ENCODE measurements at regions not wholly inside any gene's neighbourhood (a gene's known extent, or its start where the extent isn't known, plus 50 kb on each side); places are given as distances from the start of the nearest gene placed in this dataset.
"Not testable (repeated sequence)": the region's sequence is repeated elsewhere in the genome, so short reads cannot be mapped to it uniquely, and the experiment has no call there.

DNA sequence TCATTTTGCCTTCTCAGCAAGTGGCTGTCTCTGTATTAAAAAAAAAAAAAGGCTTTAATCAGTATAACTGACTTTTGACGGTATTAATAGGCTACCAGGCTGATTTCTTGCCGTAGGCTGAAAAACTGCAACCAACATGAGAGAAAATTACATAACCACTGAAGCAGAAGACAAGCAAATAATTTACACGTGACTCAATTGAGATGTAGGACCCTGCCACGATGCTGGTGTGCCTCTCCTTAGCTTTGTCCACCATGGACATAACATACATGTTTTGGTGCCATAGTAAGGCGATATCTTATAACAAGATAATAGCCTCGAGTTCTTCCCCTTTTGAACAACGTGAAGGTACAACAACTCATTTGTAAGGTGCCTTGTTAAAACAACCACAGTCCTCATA lies 88.7 kb upstream of the GRIP1 start:
- DNase-seq (no peak), ATAC-seq (no peak)
- intact Hi-C loops (cut with DNase I) = no loop called here

DNA sequence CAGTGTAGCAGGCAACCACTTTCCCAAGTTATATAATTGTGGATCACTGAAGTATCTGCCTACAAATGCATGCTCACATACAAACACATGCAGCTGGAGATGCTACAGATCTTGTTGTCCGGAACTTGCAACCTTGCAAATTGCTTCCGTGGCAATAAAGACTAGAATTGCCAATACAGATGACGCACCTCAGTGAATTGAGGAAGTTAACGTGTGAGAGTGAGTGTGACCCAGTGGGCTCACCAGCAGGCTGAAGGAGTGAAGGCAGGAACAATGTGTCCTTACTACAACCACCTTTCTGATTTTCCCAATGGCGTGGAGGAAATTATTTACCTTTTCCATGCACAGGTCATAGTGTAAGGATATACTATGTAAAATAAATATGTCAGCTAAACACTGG lies 89.4 kb upstream of the GRIP1 start:
- ATAC-seq = no peak
- no peak for DNase-seq
- intact Hi-C loops (cut with DNase I) = no loop called here

DNA sequence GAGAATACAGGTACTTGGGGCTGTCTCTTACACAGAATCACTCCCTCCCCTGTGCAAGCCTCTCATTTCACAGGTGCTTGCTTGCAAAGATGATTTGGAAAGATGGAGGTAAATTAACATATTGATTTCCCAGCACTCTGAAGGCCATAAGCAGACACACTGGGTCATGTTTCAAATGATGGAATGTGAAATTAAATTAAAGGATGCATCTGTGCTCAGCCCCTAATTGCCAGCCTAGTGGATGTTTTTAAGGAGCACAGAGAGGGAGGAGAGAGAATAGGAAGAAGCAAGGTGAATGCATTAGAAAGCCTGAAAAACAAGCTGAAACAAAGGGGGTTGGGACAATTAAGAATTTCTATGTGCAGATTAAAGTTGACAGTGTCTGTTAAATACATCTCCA lies 96.1 kb upstream of the GRIP1 start:
- ATAC-seq = no peak
- DNase-seq = no peak
- intact Hi-C loops (cut with DNase I) = no loop called here

DNA sequence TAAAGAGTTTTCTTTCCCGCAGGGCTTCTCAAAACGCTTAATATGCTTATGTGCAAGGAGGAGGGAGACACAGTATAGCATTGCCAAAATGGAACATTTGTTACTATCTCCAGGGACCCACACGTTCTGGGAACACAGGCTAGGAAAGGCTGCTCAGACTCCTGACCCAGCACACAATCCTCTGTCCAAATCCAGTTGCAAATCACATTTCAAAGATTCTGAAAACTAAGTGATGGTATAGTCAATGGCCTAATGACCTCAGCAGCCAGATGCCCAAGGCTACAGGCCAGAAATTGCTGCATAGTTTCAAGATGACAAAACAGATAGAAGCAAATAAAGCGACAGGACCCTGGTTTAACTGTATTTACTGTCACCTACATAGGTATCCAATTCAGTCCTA lies 97.0 kb upstream of the GRIP1 start:
- ATAC-seq = no peak
- DNase-seq = no peak
- intact Hi-C loops (cut with DNase I) = no loop called here

DNA sequence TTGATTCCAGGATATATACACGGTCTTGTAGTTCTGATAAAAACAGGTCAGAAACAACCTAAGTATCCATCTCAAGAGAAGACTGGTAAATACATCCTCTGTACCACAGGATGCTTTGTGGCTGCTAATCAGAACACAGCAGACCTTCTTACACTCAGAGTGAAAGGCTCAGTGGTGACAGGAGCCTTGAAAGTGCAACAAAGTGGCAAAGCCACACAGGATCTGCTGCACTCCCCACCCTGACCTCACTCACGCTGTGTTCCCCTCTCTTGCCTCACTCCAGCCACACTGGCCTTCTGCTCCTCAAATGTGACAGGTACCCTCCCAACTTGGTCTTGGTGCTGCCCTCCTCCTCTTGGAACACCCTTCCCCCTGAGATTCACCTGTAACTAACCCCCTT lies 98.1 kb upstream of the GRIP1 start:
- DNase-seq = no peak
- intact Hi-C loops (cut with DNase I) = no loop called here
- no peak for ATAC-seq

DNA sequence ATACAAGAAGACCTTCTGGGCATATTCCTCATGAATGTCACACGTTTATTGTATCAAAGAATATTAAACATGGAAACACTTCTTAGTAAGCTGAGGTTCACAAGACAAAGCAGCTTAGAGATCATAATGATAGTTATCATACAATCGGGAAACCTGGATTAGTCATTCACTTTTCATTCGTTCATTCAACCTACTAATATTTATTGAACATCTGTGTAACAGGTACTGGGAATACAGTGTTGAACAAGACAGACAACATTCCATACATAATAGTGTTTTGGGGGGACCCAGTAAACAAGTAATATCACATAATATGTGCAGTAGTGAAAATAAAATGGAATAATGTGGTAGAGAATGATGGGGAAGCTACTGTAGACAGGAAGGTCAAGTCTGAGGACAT lies 100.6 kb upstream of the GRIP1 start:
- intact Hi-C loops (cut with DNase I) = no loop called here
- no peak for ATAC-seq
- DNase-seq = no peak

DNA sequence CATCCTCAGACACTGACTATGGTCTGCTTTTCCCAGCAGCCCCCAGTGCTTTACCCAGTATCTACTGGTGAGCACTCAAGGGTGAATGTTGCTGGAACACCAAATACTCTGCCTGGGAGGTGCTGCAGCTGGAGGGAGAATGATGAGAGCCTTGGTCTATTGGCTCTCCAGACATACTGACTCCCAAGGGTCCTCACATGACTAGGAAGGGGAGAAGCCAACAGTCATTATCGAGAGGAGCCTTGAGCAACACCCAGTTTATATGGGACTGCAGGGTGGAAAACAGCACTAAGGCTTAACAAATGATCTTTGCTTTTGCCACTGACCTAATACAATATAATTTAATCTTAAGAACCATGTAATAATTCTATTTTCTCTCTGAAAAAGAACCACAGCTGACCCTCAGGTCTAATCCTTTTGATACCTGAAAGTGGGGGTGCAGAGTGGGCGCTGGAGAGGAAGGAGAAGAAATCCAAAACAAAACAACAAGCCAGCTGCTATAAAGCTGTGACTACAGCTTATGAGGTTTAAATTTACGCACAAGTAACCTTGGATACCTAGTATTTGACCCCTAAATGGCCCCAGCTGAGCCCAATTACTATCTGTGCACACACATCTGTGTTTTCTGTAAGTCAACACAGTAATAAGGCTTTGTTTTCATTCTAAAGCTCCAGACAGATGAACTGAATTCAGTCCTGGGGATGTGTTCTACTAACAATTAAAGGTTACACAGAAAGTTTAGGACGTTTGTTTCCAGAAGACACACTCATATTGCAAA lies 107.8 kb upstream of the GRIP1 start:
- DNase-seq = no peak
- intact Hi-C loops (cut with DNase I) = no loop called here

DNA sequence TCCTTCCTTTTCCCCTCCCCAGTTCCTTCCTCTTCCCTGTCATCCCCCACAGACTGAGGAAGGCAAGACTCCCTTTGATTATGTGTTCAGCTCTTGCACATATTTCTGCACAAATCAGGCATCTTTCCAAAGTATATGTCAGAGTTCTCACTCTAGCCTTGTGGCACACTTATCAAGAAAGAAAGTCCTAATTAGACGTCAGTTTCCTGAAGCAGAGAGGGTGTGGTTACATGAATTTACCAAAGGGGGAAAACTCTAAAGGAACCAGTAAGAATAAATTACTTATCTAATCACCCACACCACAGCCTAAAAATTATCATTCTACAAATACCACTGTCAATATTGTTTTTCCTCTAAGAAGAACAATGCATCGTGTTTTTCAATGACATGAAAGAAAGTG lies 120.7 kb upstream of the GRIP1 start:
- intact Hi-C loops (cut with DNase I) = no loop called here
- DNase-seq (no peak), ATAC-seq (peak in 1 of 2 donors; percentile 22)

More for the DNA sequence above, 107.8 kb upstream of the GRIP1 start:
- no peak for ATAC-seq

DNA sequence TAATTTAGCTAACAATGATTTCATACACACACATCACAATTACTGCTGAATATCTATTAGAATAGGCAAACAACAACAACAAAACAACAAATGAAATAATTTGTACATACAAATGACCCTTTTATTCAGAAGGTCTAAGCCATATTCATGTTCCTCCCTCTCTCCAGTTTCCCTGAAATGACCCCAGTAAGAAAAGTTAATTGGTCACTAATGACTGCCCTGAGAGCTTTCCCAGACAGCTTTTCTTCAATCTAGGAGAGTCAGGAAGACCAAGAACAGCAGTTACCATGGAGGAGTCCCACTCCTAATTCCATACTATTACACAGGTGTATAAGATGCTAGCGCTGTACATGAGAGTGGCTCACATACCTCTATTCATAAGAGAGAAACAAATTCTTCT lies 121.2 kb upstream of the GRIP1 start:
- no peak for ATAC-seq
- intact Hi-C loops (cut with DNase I) = no loop called here
- DNase-seq = no peak

DNA sequence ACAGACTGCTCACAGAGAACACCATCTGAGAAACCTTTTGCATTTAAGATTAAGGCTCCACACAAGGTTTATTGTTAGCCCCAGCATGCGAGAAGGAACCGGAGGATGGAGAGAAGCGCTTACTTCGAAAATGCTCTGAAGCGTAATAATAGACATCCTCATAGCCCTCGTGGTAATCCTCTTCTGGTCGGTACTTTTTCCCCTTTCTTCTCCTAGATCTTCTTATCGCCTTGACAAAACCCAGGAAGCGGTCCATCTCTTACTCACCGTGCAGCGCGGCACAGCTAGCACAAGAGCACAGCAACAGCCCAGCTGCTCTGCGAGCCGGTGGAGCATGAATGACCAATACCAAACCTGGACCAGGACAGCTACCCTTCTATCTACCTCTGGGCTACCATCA lies 125.1 kb upstream of the GRIP1 start:
- DNase-seq = no peak
- ATAC-seq = peak in 1 of 2 donors; percentile 47
- intact Hi-C loops (cut with DNase I) = no loop called here

DNA sequence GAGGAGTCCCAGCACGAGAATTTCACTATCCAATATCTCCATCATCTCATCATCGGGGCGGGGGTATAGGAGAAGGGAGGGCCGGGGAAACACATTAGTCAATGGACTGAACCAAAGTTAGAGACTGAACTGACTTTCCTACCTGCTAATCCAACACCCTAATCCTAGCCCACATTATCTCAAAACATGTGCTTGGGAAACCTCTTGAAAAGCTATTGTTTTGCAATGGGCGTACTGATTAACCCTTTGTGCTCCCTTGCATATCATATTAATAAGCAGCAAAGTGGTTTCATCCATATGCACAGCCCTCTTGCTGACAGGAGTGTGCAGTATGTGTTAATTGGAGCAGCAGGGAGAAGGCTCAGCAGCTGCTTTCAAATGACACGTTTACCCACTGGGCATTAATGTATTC lies 125.7 kb upstream of the GRIP1 start:
- ATAC-seq = no peak

DNA sequence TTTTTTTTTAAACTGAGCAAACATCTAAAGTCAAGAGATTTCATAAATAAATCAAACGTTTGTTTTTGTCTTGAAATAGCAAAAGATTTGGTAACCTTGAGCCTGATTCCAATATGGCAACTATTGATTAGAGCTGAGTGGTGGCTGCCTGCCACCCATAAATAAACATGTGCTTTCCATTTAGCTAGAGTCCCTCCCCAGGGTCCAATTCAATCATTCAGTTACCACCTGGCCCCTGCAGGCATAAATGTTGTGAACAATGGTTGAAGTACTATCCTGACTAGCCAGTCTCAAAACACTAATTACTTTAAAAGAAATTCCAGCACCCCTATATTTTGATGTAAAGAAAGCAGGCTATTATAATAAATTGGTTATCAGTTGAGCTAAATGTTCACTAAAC lies 129.7 kb upstream of the GRIP1 start:
- no peak for DNase-seq
- no peak for ATAC-seq
- intact Hi-C loops (cut with DNase I) = no loop called here

More for the DNA sequence above, 125.7 kb upstream of the GRIP1 start:
- DNase-seq = no peak
- intact Hi-C loops (cut with DNase I) = no loop called here

DNA sequence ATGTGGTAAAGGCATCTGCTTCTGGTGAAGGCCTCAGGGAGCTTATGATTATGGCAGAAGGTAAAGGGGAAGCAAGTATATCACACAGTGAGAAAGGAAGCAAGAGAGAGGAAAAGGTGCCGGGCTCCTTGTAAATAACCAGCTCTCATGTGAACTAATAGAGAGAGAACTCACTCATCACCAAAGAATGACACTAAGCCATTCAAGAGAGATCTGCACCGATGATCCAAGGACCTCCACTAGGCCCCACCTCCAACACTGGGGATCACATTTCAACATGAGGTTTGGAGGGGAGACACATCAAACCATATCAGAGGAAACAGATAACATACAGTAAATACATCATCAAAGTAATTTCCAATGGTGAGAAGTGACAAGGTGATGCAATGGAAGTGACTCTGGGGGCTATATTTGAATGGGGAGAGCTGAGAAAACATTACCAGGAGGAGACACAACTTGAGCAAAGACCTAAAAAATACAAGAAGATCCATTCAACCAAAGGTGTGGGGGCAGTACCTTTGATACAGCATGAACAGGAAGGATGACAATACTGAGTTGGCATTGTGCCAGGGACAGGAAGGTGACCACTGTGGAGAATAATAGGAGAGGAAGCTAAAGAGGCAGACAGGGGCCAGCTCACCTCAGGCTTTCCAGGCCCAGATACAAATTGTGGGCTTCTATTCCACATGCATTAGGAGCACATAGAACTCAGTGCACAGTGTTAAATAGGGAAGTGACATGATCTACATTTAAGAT lies 134.4 kb upstream of the GRIP1 start:
- DNase-seq (no peak), ATAC-seq (no peak)
- intact Hi-C loops (cut with DNase I) = no loop called here

DNA sequence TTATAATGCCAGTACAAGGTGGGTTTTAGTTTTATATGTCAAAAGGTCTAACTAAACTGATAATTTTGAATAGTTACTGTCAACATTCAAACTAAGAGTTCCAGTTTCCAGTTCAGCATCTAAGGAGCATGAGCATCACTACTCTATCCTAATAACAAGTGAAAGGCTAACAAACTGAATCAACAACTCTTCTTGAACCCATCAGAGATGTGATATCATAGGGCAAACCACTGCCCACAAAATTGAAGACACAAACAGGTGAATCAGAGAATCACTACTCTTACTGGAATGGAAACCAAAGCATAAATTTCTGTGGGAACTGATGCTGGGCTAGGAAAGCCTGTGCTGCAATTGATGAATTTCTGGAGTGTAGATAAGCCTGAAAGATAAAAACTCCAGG lies 140.7 kb upstream of the GRIP1 start:
- intact Hi-C loops (cut with DNase I) = no loop called here
- ATAC-seq = no peak
- no peak for DNase-seq

DNA sequence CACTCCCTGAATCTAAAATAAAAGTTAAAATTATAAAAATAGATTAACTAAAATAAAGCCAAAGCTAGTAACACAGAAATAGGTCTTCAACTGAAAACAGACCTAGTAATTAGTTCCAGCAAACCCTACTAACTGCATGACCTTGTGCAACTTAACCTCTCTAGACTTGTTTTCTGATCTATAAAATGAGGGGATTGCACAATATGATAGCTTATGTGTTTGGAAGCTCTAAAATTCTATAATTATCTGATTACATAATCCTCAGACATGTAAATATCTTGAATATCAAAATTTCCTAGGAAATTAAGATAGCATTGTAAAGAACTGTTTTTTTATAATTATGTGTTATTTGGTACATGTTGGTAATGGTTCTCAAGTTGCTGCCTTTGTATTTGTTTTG lies 144.1 kb upstream of the GRIP1 start:
- intact Hi-C loops (cut with DNase I) = no loop called here
- ATAC-seq (no peak), DNase-seq (no peak)

DNA sequence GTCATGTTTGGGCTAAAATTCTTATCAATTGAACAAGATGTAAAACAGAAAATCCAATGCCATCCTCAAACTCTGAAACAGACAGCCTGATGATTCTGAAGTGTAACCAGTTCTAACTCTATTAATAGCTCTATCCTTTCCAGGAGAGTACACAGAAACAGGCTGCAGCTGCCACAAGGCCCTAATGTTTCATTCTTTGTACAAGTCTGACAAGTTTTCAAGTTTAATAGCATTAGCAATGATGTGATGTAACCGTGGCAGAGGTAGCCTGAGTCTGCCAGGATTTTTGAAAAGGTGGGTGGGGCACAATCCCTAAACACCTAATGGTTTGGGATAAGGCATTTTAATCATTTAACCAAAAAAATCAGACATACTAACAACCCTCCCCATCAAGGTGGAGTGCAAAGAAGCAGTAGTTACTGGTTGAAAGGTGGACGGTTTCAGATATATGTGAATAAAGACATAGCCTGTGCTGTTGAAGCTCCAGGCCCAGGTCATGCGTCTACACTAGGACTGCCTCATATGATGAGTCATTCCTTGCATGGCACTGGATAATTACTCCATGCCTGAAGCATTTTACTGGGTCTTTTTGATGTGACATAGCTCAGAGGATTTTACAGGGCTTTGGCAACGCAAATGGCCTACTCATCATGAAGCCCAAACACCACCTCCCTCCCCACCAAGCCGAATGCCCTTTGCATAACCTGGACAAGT lies 145.1 kb upstream of the GRIP1 start:
- no peak for DNase-seq
- peak in 1 of 2 donors; percentile 86 for ATAC-seq
- intact Hi-C loops (cut with DNase I) = no loop called here

DNA sequence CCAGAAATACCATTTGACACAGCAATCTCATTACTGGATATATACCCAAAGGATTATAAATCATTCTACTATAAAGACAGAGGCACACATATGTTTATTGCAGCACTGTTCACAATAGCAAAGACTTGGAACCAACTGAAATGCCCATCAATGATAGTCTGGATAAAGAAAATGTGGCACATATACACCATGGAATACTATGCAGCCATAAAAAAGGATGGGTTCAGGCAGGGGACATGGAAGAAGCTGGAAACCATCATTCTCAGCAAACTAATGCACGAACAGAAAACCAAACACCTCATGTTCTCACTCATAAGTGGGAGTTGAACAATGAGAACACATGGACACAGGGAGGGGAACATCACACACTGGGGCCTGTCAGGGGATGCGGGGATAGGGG lies 147.0 kb upstream of the GRIP1 start:
- ATAC-seq; DNase-seq; intact Hi-C loops (cut with DNase I): not testable (repeated sequence)

DNA sequence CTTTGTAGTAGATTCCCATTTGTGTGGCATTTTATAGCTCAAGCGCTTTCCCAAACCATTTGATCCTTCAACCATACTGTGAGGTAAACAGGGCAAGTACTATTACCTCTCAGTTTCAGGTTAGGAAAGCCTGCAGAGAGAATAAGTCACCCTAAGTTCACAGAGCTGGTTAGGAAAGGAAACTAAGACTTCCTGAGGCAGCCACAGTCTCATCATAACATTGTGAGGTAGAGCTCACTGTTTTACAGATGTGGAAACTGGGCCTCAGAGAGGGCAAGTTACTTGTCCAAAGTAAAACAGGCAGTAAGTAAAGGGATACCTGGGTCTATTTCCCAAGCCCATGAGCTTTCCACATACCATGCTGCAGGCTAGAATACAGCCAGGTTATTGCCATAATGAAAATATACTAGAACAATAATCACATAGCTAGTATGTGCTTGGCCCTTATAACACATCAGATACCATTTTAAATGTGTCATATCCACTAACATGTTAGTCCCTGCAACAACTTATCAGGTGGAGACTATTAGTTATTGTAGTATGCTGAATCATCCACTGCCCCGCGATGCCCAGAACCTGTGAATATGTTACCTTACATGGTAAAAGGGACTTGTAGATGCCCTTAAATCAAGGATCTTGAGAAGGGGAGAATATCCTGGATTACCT lies 150.9 kb upstream of the GRIP1 start:
- ATAC-seq (no peak), DNase-seq (no peak)
- intact Hi-C loops (cut with DNase I) = no loop called here

DNA sequence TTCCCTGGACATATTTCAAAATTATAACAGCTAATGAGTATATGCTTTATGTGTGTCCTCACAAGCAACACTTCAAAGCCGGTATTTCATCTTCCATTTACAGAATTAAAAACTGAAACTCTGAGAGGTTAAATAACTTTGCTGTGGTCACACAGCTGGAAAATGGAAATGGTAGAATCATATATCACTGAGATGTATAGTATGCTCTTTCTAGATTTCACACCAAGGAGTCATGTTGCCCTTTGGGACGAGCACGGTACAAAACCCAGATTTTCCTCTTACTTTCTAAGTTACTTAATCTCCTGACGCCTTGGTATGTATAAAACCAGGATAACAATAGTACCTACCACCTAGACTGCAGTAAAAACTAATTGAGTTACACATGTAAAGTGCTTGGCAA lies 152.6 kb upstream of the GRIP1 start:
- ATAC-seq (no peak), DNase-seq (no peak)
- intact Hi-C loops (cut with DNase I) = no loop called here

DNA sequence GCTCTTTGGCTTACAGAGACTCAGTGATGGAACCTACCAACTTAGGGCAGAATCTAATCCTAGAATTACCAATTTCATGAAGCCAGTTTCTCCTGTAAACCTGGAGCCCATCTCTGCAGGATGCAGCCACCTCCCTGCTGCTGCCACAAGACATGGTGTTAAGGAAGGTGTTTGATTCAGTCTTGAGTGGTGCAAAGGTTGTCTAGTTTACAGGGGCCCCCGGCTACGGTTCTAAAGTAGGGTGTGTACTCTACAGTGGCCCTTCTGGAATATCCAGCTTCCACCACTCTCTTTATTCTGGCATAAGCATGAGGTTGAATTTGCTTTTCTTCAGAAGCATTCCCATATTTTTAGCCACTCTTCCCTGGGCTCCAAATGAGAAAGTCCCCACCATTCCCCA lies 154.1 kb upstream of the GRIP1 start:
- intact Hi-C loops (cut with DNase I) = no loop called here
- ATAC-seq = no peak
- no peak for DNase-seq
